H1 (cell line): ENCODE measurements at regions not wholly inside any gene's neighbourhood (a gene's known extent, or its start where the extent isn't known, plus 50 kb on each side); places are given as distances from the start of the nearest gene placed in this dataset.

Source experiments
- CTCF ChIA-PET: fragments of 300-600 bp; sonication (Branson Sonifier 250); formaldehyde crosslinking; loops from one replicate; lab custom pipeline; 2021; ENCODE audit not compliant: partially characterized antibody; lab: Charles Lee
- POLR2A ChIA-PET: fragments of 300-600 bp; sonication (Branson Sonifier 250); formaldehyde crosslinking; loops from one replicate; lab custom pipeline; 2021; ENCODE audit warnings: inconsistent platforms; ENCODE audit not compliant: partially characterized antibody; lab: Charles Lee
- DNase-seq, 2 experiments: peaks; one replicate each; pipeline versions ENCODE4 v3.0.0 to v3.0.0-alpha.2; 2010 to 2022; ENCODE audit warnings: low spot score in 2 of 2, low read depth in 1 of 2, mixed read lengths in 1 of 2
- FAIRE-seq: peaks from 2 replicates; lab custom pipeline; 2011; peaks lifted over from hg19 to GRCh38; lab: Jason Lieb, UNC
- H2AFZ ChIP-seq: 2 replicates; pipeline ENCODE4 v1.8.1; 2012; ENCODE audit warnings: low read length, inconsistent platforms
- H2AK5ac ChIP-seq: 2 replicates; pipeline ENCODE4 v1.6.1; 2013; ENCODE audit warnings: low read depth, low read length
- H2BK120ac ChIP-seq: replicated peaks from 2 replicates; pipeline ENCODE3; 2013; ENCODE audit warnings: low read depth, low read length, inconsistent platforms
- H2BK12ac ChIP-seq: 2 replicates; pipeline ENCODE4 v1.6.1; 2013; ENCODE audit warnings: low read depth, low read length
- H2BK15ac ChIP-seq: 2 replicates; pipeline ENCODE4 v1.6.1; 2013; ENCODE audit warnings: low read length
- H2BK20ac ChIP-seq: 2 replicates; pipeline ENCODE4 v1.6.1; 2013; ENCODE audit warnings: low read length
- H2BK5ac ChIP-seq: 2 replicates; pipeline ENCODE4 v1.6.1; 2013; ENCODE audit warnings: low read depth, low read length
- H3K14ac ChIP-seq: 2 replicates; pipeline ENCODE4 v1.6.1; 2013; ENCODE audit warnings: inconsistent platforms; ENCODE audit not compliant: insufficient read length
- H3K18ac ChIP-seq: 2 replicates; pipeline ENCODE4 v1.6.1; 2013; ENCODE audit warnings: low read length; ENCODE audit errors: extremely low read depth
- H3K23ac ChIP-seq: 2 replicates; pipeline ENCODE4 v1.6.1; 2013; ENCODE audit warnings: inconsistent platforms; ENCODE audit not compliant: insufficient read length
- H3K23me2 ChIP-seq: 2 replicates; pipeline ENCODE4 v1.6.1; 2013; ENCODE audit warnings: low read depth, low read length
- H3K27ac ChIP-seq: 2 replicates; pipeline ENCODE4 v1.6.1; 2011; ENCODE audit warnings: low read depth, low read length, inconsistent platforms
- H3K27me3 ChIP-seq, 4 experiments: replicated peaks in 1 of 4; 1 replicate in 1 of 4; 2 replicates in 3 of 4; pipeline versions ENCODE4 v1.6.1 to v1.8.1; 2011 to 2013; ENCODE audit warnings: low read length in 3 of 4, mild to moderate bottlenecking in 3 of 4, inconsistent platforms in 2 of 4, mixed read lengths in 2 of 4, moderate library complexity in 1 of 4; ENCODE audit not compliant: control insufficient read depth in 3 of 4, insufficient read depth in 3 of 4; ENCODE audit errors: extremely low read depth in 1 of 4
- H3K36me3 ChIP-seq, 4 experiments: 2 replicates each; pipeline versions ENCODE4 v1.6.1 to v1.8.1; 2011 to 2013; ENCODE audit warnings: mild to moderate bottlenecking in 4 of 4, low read length in 3 of 4, moderate library complexity in 2 of 4, control low read depth in 1 of 4, inconsistent platforms in 1 of 4; ENCODE audit not compliant: insufficient read depth in 4 of 4, control insufficient read depth in 2 of 4
- H3K4ac ChIP-seq: replicated peaks from 2 replicates; pipeline ENCODE3; 2013; ENCODE audit warnings: low read length, low read depth, mixed read lengths, inconsistent platforms; ENCODE audit not compliant: insufficient read length
- H3K4me1 ChIP-seq, 4 experiments: replicated peaks in 1 of 4; 1 replicate in 1 of 4; 2 replicates in 3 of 4; pipeline versions ENCODE4 v1.6.1 to v1.8.1; 2011 to 2013; ENCODE audit warnings: low read length in 3 of 4, inconsistent platforms in 2 of 4, mixed read lengths in 1 of 4; ENCODE audit not compliant: insufficient read depth in 4 of 4, control insufficient read depth in 3 of 4
- H3K4me2 ChIP-seq, 2 experiments: 2 replicates each; pipeline versions ENCODE4 v1.6.1 to v1.8.1; 2011 to 2013; ENCODE audit warnings: low read depth in 2 of 2, low read length in 2 of 2, control low read depth in 1 of 2, inconsistent platforms in 1 of 2, mild to moderate bottlenecking in 1 of 2; ENCODE audit not compliant: insufficient read depth in 1 of 2
- H3K4me3 ChIP-seq, 4 experiments: fragments of 200-600, 300-600 bp in 1 of 4; sonication (generic), shearing (Covaris generic), sonication (Bioruptor Twin) in 1 of 4; 2 replicates each; pipeline versions ENCODE4 v1.5.1 to v1.8.1; 2011 to 2016; ENCODE audit warnings: low read length in 4 of 4, low read depth in 3 of 4, control low read depth in 2 of 4, inconsistent platforms in 2 of 4, mild to moderate bottlenecking in 2 of 4, mixed read lengths in 1 of 4, moderate library complexity in 1 of 4; ENCODE audit not compliant: insufficient read depth in 2 of 4; ENCODE audit errors: extremely low read depth in 1 of 4
- H3K56ac ChIP-seq: replicated peaks from 2 replicates; pipeline ENCODE3; 2013; ENCODE audit warnings: low read depth, mild to moderate bottlenecking, mixed read lengths, low read length, inconsistent platforms; ENCODE audit not compliant: insufficient read length
- H3K79me1 ChIP-seq: 2 replicates; pipeline ENCODE4 v1.6.1; 2013; ENCODE audit warnings: low read depth, low read length, control low read depth
- H3K79me2 ChIP-seq, 2 experiments: 2 replicates each; pipeline versions ENCODE4 v1.6.1 to v1.8.1; 2012 to 2013; ENCODE audit warnings: low read length in 2 of 2, mild to moderate bottlenecking in 2 of 2, inconsistent platforms in 1 of 2; ENCODE audit not compliant: insufficient read depth in 2 of 2, control insufficient read depth in 1 of 2
- H3K9ac ChIP-seq, 4 experiments: replicated peaks in 1 of 4; 1 replicate in 1 of 4; 2 replicates in 3 of 4; pipeline versions ENCODE4 v1.6.1 to v1.8.1; 2011 to 2013; ENCODE audit warnings: low read depth in 3 of 4, low read length in 3 of 4, control low read depth in 2 of 4, mild to moderate bottlenecking in 2 of 4, moderate library complexity in 2 of 4, inconsistent platforms in 1 of 4; ENCODE audit errors: extremely low read depth in 1 of 4
- H3K9me3 ChIP-seq, 2 experiments: 2 replicates each; pipeline versions ENCODE4 v1.6.1 to v1.8.1; 2012 to 2013; ENCODE audit warnings: mild to moderate bottlenecking in 2 of 2, moderate library complexity in 2 of 2, control low read depth in 1 of 2, inconsistent platforms in 1 of 2, low read depth in 1 of 2, low read length in 1 of 2, mixed read lengths in 1 of 2; ENCODE audit not compliant: insufficient read depth in 2 of 2
- H4K20me1 ChIP-seq, 2 experiments: replicated peaks in 1 of 2; 2 replicates each; pipeline versions ENCODE3 to v1.8.1; 2011 to 2013; ENCODE audit warnings: inconsistent platforms in 2 of 2, low read length in 2 of 2, mild to moderate bottlenecking in 1 of 2; ENCODE audit not compliant: insufficient read depth in 2 of 2, control insufficient read depth in 1 of 2
- H4K5ac ChIP-seq: 2 replicates; pipeline ENCODE4 v1.6.1; 2013; ENCODE audit warnings: low read length, low read depth, mixed read lengths, inconsistent platforms; ENCODE audit not compliant: insufficient read length
- H4K8ac ChIP-seq: 2 replicates; pipeline ENCODE4 v1.8.0; 2013; ENCODE audit warnings: mild to moderate bottlenecking, moderate library complexity, low read length, inconsistent platforms; ENCODE audit not compliant: insufficient read depth; ENCODE audit errors: extremely low read depth
- H4K91ac ChIP-seq: replicated peaks from 2 replicates; pipeline ENCODE3; 2013; ENCODE audit warnings: low read length, mixed read lengths, inconsistent platforms; ENCODE audit not compliant: insufficient read length
- CTCF ChIP-seq, 3 experiments: IDR thresholded peaks; 1 replicate in 2 of 3; 2 replicates in 1 of 3; pipeline versions ENCODE4 v1.5.1 to v1.6.1; 2011; ENCODE audit warnings: low read length in 3 of 3, mild to moderate bottlenecking in 3 of 3, inconsistent platforms in 2 of 3, low read depth in 1 of 3, moderate library complexity in 1 of 3; ENCODE audit not compliant: insufficient read depth in 1 of 3; ENCODE audit errors: control extremely low read depth in 1 of 3
- RAD21 ChIP-seq, 2 experiments: IDR thresholded peaks in 1 of 2; conservative IDR thresholded peaks in 1 of 2; 2 replicates each; pipeline ENCODE4 v1.6.1; 2011; ENCODE audit warnings: low read depth in 2 of 2, low read length in 2 of 2, improper control_type of control experiment in 1 of 2, inconsistent platforms in 1 of 2, mild to moderate bottlenecking in 1 of 2, moderate library complexity in 1 of 2
- RNF2 ChIP-seq: fragments of 200-900, 300-1000 bp; sonication (generic); IDR thresholded peaks from 2 replicates; pipeline ENCODE4 v1.7.1; 2016; ENCODE audit warnings: borderline replicate concordance, low read depth, mild to moderate bottlenecking, antibody characterized with exemption, low read length; ENCODE audit not compliant: poor library complexity, severe bottlenecking; ENCODE audit errors: missing control alignments
- WGBS, 2 experiments: shearing (Covaris generic) in 1 of 2; methylation state at CpG; one replicate each; pipeline versions ENCODE4 v1.1.6 to v1.1.7; 2013 to 2015; ENCODE audit warnings: low lambda C conversion rate in 2 of 2, mixed read lengths in 2 of 2, inconsistent platforms in 1 of 2, low coverage in 1 of 2, missing lambda C conversion rate in 1 of 2; ENCODE audit not compliant: insufficient replicate concordance in 2 of 2, insufficient coverage in 1 of 2, insufficient read length in 1 of 2; ENCODE audit errors: extremely low coverage in 1 of 2, missing lambda C conversion rate in 1 of 2; 5-methylcytosine and 5-hydroxymethylcytosine counted together

GRCh38 chr4:100935090-100935489 lies 412.2 kb downstream of the PPP3CA start:
- Histone ChIP-seq H3K14ac (no peak overlapping the region), H2BK20ac (no peak overlapping the region), H4K8ac (no peak overlapping the region), H3K56ac (no peak overlapping the region), H3K4me1 (no peaks in the 10 kb centered on the region), H3K9me3 (no peaks in the 10 kb centered on the region), H3K4ac (no peak overlapping the region), H3K9ac (peak overlapping the region in 1 of 4 experiments; percentile 34; a peak in 1 of 7 replicates), H2AFZ (no peak overlapping the region), H3K23me2 (no peaks in the 10 kb centered on the region), H3K79me1 (no peaks in the 10 kb centered on the region), H3K27me3 (no peaks in the 10 kb centered on the region), H2BK15ac (no peak overlapping the region), H4K20me1 (no peaks in the 10 kb centered on the region), H3K27ac (no peak overlapping the region), H2BK5ac (no peak overlapping the region), H3K23ac (no peak overlapping the region), H2BK120ac (no peak overlapping the region), H3K4me3 (no peak overlapping the region), H4K91ac (no peak overlapping the region), H3K79me2 (no peaks in the 10 kb centered on the region), H4K5ac (no peak overlapping the region), H2AK5ac (no peak overlapping the region), H3K18ac (no peak overlapping the region), H3K4me2 (no peak overlapping the region), H2BK12ac (no peak overlapping the region), H3K36me3 (no peaks in the 10 kb centered on the region)
- no peak for TF ChIP-seq RNF2
- peak; percentile 33 to 51; a peak in 3 of 4 replicates for TF ChIP-seq RAD21 (IDR thresholded peaks at IDR 0.05 in 1 of 2, conservative IDR thresholded peaks at IDR 0.05 in 1 of 2; ENCODE audit: low read depth in 2 of 2, low read length in 2 of 2)
- TF ChIP-seq CTCF (IDR thresholded peaks at IDR 0.05; ENCODE audit: control extremely low read depth in 1 of 3, insufficient read depth in 1 of 3, low read depth in 1 of 3, low read length in 3 of 3): peak in 1 of 3 experiments; percentile 61; a peak in 1 of 4 replicates
- 94% methylated on average over 1 of the region's 1 CpG; no CpG with 5 or more reads in 1 of the 2 experiments for WGBS, 2 experiments
- ChIA-PET POLR2A (no interaction called here), CTCF (interaction anchor here (0.5 to 1.9 kb wide), 8 partner anchors 10 to 636 kb away, joined by 3 to 7 read pairs (median 4); no protein-coding TSS in a partner anchor)
- FAIRE-seq: peak; percentile 52
- DNase-seq: no peak
